ENCODE measurements at regions not wholly inside any gene's neighbourhood (a gene's known extent, or its start where the extent isn't known, plus 50 kb on each side); places are given as distances from the start of the nearest gene placed in this dataset.

DNA sequence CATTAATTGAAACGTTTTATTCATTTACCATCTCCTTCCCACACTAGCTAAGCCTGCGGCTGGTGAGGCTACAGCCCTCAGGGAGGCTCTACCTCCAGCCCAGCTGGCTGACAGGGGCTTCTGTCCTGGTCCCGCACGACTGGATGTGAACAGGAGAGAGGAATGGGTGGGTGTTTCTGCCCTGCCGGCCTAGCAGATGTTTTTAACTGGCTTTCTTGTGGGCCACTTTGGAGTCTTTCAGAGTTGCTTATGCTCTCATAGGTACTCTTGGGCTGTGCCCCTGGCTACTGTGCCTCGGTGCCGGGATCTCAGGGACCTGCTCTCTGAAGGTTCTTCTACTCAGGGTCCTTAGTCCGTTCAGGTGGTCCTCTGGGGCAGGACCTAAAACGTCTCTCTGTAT lies 184.3 kb upstream of the TWIST2 start:
- H3K27ac ChIP-seq: no peak overlapping the region
- 60 to 72% methylated on average over 6 to 9 of the region's 9 CpGs for WGBS, 2 donors

DNA sequence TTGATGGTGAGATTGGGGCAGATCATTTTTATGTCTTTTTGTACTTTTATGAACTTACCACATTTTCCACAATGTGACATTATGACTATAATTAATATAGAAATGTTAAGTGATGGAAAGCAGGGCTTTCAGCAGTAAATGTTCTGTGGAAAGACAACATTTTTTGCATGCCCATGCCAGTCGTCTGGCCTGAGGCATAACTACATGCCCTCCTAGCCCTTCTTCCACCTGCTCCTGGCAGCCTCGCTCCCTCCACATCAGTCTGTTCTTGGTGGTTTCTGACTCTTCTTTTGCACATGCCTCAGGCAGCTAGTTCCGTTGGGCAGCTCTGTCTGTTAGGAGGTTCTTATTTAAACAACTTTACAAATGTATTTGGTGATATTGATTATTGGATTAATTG lies 182.0 kb upstream of the TWIST2 start:
- Histone ChIP-seq H3K36me3 (no peaks in the 10 kb centered on the region), H3K4me3 (no peak overlapping the region), H3K9me3 (peaks cover 0 to 7% (median 2%) of the 10 kb centered on the region in 3 donors), H3K27me3 (peaks cover 0 to 3% (median 0%) of the 10 kb centered on the region in 4 donors), H3K4me1 (no peaks in the 10 kb centered on the region), H3K27ac (no peak overlapping the region)
- 27 to 38% methylated on average over 3 of the region's 3 CpGs for WGBS, 2 donors
- DNase-seq: no peak
- TF ChIP-seq CTCF (IDR thresholded peaks at IDR 0.05): no peak
- TF ChIP-seq POLR2A (IDR thresholded peaks at IDR 0.05): no peak
- intact Hi-C loops (cut with DNase I): no loop called here

More for the DNA sequence above, 184.3 kb upstream of the TWIST2 start:
- no peak for DNase-seq
- Histone ChIP-seq H3K4me1 (no peaks in the 10 kb centered on the region), H3K36me3 (no peaks in the 10 kb centered on the region), H3K4me3 (no peak overlapping the region), H3K27me3 (peaks cover 0 to 3% (median 0%) of the 10 kb centered on the region in 4 donors), H3K9me3 (peaks cover 0 to 7% (median 2%) of the 10 kb centered on the region in 3 donors)
- TF ChIP-seq POLR2A (IDR thresholded peaks at IDR 0.05): no peak
- no peak for TF ChIP-seq CTCF (IDR thresholded peaks at IDR 0.05)
- intact Hi-C loops (cut with DNase I): no loop called here

- Histone ChIP-seq H3K27ac (no peak overlapping the region), H3K9me3 (peaks cover 0 to 3% (median 2%) of the 10 kb centered on the region in 3 donors), H3K4me3 (no peak overlapping the region), H3K27me3 (peaks cover 0 to 3% (median 0%) of the 10 kb centered on the region in 4 donors), H3K36me3 (no peaks in the 10 kb centered on the region), H3K4me1 (no peaks in the 10 kb centered on the region)
- no peak for DNase-seq
- 37 to 44% methylated on average over 1 of the region's 1 CpG for WGBS, 2 donors
- no peak for TF ChIP-seq POLR2A (IDR thresholded peaks at IDR 0.05)
- intact Hi-C loops (cut with DNase I): no loop called here
These were observed 181.3 kb upstream of the TWIST2 start for GRCh38 chr2:238666543-238666942.

GRCh38 chr2:238667008-238667407 lies 180.9 kb upstream of the TWIST2 start:
- Histone ChIP-seq H3K27ac (no peak overlapping the region), H3K27me3 (peaks cover 0 to 3% (median 0%) of the 10 kb centered on the region in 4 donors), H3K9me3 (no peaks in the 10 kb centered on the region), H3K4me1 (no peaks in the 10 kb centered on the region), H3K4me3 (no peak overlapping the region), H3K36me3 (no peaks in the 10 kb centered on the region)
- 61 to 64% methylated on average over 6 of the region's 6 CpGs for WGBS, 2 donors
- intact Hi-C loops (cut with DNase I): no loop called here
- TF ChIP-seq POLR2A (IDR thresholded peaks at IDR 0.05): no peak
- TF ChIP-seq CTCF (IDR thresholded peaks at IDR 0.05): no peak
- no peak for DNase-seq

GRCh38 chr2:238667639-238668038 lies 180.2 kb upstream of the TWIST2 start:
- WGBS, 2 donors: 25 to 37% methylated on average over 2 of the region's 2 CpGs
- TF ChIP-seq CTCF (IDR thresholded peaks at IDR 0.05): no peak
- no peak for TF ChIP-seq POLR2A (IDR thresholded peaks at IDR 0.05)
- H3K9me3 ChIP-seq: no peaks in the 10 kb centered on the region
- H3K4me3 ChIP-seq: no peak overlapping the region
- H3K27ac ChIP-seq: no peak overlapping the region
- no peak for DNase-seq
- peaks cover 0 to 3% (median 0%) of the 10 kb centered on the region in 4 donors for H3K27me3 ChIP-seq
- intact Hi-C loops (cut with DNase I): no loop called here
- no peaks in the 10 kb centered on the region for H3K36me3 ChIP-seq
- no peaks in the 10 kb centered on the region for H3K4me1 ChIP-seq

DNA sequence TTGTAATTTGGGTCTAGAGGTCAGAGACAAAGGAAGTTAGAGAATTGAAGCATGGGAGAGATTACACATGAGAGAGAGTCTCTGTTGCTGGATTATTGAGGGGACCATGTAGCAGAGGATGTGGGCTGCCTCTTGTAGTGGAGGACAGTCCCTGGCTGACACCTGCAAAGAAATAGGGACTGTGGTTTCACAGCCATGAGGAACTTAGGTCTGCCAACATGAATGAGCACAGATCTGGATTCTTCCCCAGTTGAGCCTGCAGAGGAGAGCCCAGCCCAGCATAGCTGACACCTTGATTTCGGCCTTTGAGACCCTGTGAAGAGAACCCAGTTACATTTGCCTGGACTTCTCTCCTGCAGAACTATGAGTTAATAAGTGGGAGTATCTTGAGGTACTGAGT lies 179.5 kb upstream of the TWIST2 start:
- TF ChIP-seq POLR2A (IDR thresholded peaks at IDR 0.05) (no peak), CTCF (IDR thresholded peaks at IDR 0.05) (no peak)
- Histone ChIP-seq H3K27me3 (peaks cover 0 to 3% (median 0%) of the 10 kb centered on the region in 4 donors), H3K36me3 (no peaks in the 10 kb centered on the region), H3K9me3 (no peaks in the 10 kb centered on the region), H3K27ac (no peak overlapping the region), H3K4me3 (no peak overlapping the region), H3K4me1 (no peaks in the 10 kb centered on the region)
- 50 to 63% methylated on average over 1 of the region's 1 CpG for WGBS, 2 donors
- DNase-seq: no peak
- intact Hi-C loops (cut with DNase I): no loop called here
